Activated CD4-positive, alpha-beta T cell treated with anti-CD3 and anti-CD28 coated beads, Interleukin-2, amount 50 U/mL, for 48 hours (primary cell): ENCODE measurements at regions not wholly inside any gene's neighbourhood (a gene's known extent, or its start where the extent isn't known, plus 50 kb on each side); places are given as distances from the start of the nearest gene placed in this dataset.

Source experiments
- DNase-seq, 2 experiments: peaks; one replicate each; pipeline ENCODE4 v3.0.0-alpha.2; 2020

- no peak for DNase-seq
Observed at GRCh38 chr11:115869131-115869530, 364.9 kb upstream of the CADM1 start.

GRCh38 chr11:115860246-115860645, 356.0 kb upstream of the CADM1 start:
- DNase-seq, result no peak

DNA sequence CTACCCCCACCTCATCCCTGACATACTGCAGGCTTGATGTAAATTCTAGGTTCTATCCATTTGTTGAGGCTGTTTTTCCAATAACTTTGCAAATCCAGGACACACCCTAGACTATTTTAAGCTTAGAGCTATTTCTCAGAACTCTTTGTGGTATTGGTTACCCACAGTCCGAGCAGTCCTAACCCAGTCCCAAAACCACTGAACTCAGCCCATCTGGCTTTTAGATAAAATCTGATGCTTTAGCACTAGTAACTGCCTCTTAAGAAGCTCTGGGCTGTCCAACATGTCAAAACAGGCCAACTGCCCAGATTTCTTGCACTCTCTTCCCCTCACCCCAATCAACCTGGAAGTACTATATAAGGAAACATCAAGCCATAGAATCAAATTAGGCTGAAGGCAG, 344.4 kb upstream of the CADM1 start:
- DNase-seq, result no peak

- DNase-seq, result no peak
Observed at GRCh38 chr11:115848080-115848479, 343.9 kb upstream of the CADM1 start.

DNA sequence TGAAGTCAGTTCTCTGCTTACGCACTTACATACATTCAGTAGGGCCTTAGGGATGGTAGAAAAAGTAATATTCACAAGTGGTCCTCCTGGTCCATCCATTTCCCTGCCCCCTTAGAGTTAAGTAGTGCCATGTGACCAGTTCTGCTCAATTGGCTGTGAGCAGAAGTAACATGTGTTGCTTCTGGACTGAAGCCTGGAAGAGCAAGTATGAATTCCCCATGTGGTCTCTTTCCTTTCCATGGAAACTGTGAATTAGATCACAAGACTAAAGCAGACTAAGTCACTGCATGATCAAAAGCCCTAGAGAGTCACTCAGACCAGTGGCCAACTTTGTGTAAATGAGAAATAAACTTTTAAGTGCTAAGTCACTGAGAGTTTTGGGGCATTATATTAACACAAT, 341.7 kb upstream of the CADM1 start:
- DNase-seq, result no peak

- DNase-seq, result no peak
Observed at GRCh38 chr11:115843685-115844084, 339.5 kb upstream of the CADM1 start.

- DNase-seq, result no peak
Observed at GRCh38 chr11:115843111-115843510, 338.9 kb upstream of the CADM1 start.

- no peak for DNase-seq
Observed at GRCh38 chr11:115820026-115820425, 315.8 kb upstream of the CADM1 start.

DNA sequence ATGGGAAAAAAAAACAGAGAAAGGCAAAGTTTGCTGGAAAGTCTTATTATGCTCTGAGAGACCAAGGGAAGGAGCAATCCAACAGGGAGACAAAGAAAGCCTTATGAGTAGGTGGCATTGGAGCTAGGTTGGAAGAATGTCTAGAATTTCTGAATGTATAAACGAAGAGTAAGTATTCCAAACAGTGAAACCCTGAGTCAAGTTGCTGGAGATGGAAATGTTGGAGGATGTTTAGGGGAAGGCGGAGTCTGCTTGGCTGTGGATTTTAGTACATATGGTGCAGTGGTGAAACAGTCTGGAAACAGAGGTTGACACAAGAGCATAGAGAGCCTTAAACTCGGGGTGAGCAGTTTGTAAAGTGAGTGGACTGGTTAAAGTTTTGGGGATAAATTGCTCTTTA, 314.8 kb upstream of the CADM1 start:
- no peak for DNase-seq

GRCh38 chr11:115817844-115818468, 313.7 kb upstream of the CADM1 start:
- no peak for DNase-seq

DNA sequence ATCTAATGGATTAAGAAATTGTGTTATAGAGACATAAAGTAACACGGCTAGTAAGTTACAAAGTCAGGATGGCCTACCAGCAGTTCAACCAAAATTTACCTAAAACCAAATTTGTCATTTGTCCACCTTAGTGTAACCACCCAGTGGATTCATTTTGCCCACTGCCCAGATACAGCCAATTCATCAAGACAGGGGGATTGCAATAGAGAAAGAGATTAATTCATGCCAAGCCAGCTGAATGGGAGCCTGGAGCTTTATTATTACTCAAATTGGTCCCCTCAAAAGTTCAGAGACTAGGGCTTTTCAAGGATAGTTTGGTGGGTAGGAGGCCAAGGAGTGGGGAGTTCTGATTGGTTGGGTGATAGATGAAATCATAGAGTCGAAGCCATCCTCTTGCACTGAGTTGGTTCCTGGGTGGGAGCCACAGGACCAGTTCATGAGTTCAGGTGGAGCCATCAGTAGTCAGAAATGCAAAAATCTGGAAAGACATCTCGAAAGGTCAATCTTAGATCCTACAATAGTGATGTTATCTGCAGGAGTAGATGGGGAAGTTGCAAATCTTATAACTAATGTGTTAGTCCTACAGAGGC, 304.2 kb upstream of the CADM1 start:
- no peak for DNase-seq

GRCh38 chr11:115806056-115806455, 301.8 kb upstream of the CADM1 start:
- DNase-seq, result no peak

GRCh38 chr11:115803073-115803740, 299.0 kb upstream of the CADM1 start:
- DNase-seq, result no peak

GRCh38 chr11:115802641-115803040, 298.4 kb upstream of the CADM1 start:
- no peak for DNase-seq

DNA sequence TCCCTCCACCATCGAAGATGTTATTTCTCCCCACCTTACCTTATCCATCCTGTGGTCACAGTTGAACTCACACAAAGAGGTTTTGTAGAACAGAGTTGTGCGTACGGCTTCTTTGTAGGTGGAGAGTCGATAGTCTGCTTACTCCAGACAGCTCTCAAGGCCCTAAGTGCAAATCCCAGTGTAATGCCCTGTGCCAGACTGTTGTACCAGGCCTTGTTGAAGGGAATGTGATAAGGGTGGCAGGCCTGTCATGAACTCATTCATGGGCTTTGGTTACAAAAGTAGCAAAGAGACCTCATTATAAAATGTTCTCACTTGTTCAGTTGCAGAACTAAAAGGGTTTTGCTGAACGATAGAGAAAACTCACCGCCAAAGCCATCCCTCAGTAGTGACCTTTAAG, 288.7 kb upstream of the CADM1 start:
- DNase-seq, result no peak

DNA sequence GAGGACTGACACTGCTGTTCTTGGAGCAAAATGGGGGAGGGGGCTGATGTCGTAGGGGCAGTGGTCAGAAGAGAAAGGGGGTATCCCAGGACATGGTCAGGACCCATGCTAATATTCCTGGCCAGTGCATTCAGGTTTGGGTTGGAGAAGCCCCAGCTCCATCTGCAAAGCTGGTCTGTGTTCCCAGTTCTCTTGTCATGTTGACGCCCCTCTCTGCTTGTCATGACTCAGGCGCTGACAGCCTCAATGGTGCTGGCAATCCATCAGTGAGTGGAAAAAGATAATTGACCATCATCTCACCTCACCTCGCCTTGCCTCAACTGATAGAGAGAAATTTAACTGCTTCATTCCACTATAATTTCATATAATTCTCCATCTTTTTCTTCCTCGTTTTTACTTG, 283.1 kb upstream of the CADM1 start:
- DNase-seq, result no peak

DNA sequence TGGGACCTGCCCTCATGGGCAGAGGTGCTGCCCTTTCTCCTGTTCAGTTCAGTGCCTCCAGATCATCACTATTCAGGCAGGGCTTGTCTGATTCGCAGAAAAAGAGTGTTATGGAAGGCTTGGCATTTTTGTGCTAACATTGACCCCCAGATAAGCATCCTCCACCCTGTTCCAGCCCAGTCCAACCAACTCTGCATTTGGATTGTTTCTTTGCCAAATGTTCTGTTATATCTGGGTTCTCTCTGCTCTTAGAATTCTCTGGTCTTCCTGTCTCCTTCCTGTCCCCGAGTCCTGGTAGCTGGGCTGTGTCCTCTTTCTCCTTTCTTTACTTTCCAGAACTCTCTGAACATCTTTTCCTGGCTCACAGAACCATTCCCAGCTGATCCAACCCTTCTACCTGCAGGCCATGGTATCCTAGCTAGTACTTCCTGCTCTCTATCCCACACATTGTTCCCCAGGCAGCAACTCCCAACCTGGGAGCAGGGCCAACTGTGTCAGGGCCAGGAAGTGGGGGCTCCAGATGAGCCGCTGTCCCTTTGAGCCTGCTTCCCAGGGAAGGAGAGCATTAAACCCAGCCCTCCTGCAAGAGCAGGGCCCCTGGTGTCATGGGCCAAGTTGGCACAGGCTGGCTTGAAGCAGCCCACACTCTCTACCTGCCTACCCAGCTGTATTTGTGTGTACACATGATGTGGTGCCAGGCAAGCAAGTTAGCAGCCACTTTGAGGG, 280.7 kb upstream of the CADM1 start:
- no peak for DNase-seq

DNA sequence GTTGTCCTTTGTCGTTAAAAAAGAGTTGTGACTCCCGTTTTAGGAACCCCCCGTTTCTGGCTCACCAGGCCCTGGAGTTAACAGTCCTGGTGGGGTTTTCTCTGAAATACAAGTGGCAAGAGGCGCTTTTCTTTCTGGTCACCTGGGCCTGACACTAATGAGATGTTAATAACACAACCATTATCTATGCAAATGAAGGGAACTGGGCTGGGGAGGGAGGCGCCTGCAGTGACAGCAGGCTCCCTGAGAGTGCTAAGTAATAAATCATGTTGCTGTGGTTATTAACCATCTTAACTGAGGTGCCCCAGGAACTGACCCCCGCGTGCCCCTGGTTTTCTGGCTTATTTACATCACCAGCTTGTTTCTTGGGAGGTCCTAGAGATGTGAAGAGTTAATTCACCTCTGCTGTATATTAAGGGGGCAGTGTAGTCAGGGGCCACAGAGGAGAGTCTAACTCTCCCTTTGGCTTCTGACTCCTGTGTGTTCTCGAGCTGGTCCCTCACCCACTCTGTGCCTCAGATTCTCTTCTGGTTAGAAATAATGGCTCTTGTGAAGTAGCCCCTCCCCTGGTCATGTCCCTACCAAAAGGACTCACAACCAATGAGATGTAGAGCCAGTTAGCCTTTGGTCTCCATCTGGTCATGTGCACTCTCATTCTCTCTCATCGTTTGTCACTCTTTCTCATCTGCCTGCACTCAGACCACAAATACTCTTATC, 276.6 kb upstream of the CADM1 start:
- DNase-seq, result no peak

DNA sequence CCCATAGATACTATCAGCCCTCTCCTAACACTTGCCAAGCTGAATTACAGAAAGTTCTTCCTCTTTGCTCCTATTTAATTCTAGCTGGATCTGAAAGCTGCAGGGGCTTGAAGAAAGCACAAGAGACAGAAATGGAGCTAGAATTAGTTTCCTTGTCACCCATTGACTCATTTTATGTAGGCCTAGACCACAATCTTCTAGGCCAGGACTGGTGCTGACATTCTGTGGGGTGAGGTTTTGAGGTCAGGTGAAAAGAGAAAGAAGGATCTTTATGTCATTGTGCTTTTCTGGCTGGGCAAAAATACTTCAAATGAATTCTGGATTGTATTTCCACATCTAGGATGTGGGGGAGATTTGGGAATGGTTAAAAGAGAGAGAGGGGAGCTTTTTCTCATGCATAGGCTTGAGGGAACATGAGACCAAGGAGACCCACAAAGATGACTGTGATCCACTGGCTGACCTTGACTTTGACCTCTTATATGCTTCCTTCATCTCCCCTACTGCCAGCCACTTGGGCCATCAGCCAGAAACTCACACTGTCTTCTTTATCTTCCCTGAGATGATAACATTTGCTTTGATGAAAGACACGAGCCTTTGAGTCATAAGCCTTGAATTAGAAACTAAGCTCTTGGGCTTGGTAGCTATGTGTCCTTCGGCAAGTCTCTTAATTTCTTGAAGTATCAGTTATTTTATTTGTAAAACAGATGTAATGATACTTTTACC, 274.9 kb upstream of the CADM1 start:
- no peak for DNase-seq

DNA sequence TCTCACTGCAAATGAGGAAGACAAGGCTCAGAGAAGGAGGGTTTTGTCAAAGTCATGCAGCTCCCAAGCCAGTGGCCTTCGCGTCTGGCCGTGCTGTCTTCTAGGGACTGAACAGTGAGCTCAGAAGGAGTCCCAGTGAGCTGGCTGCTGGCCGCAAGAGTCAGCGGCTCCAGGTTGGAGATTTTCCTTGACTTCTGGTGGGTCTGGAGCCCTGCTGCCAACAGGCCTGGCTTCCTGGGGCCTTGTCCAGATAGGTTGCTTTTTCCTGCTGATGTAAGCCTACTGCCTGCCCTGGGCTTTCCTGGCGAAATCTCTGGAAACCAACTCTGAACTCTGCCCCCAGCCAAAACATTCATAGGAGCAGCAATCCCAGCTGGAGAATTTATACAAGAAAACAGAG, 272.7 kb upstream of the CADM1 start:
- no peak for DNase-seq

GRCh38 chr11:115775846-115776245, 271.6 kb upstream of the CADM1 start:
- no peak for DNase-seq

GRCh38 chr11:115774756-115775155, 270.5 kb upstream of the CADM1 start:
- DNase-seq, result no peak

DNA sequence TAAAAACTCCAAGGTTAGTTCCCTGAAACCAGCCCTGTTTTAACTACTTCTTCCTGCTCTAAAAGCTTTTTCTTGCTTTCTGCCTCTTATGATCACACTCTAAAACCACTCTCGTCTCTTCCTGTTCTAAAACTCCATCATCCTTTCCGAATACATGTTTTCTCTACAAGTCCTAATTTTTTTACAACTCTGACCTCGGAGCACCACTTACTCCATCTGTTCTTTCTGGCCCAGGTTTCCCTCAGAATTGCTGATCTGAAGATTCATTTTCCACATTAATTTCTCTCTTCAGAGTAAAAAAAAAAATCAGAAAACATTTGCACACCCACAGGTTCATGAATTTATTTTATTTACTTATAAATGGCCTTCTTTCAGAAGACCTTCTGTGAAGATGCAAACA, 265.7 kb upstream of the CADM1 start:
- DNase-seq, result no peak
